ENCODE measurements at regions not wholly inside any gene's neighbourhood (a gene's known extent, or its start where the extent isn't known, plus 50 kb on each side); places are given as distances from the start of the nearest gene placed in this dataset.

DNA sequence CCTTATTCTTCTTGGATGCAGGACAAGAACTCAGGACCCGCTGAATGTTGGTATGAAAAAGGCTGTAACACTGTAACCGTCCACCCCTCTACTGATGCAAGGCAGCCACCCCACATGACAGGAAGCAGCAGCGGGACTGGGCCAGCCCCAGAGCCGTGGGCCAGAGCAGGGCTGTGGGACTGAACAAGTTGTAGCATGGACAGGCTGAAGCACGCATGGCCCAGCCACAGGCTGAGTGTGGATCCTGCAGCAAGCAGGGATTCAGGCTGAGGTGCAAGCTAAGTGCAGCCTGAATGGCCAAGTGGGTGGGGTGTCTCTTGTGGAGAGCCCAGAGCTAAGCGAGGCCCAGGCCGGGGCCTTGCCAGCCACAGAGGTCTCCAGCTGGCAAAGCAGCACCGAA lies 632.2 kb downstream of the SPOCK3 start:
- Histone ChIP-seq H3K79me1 (ENCODE audit: insufficient read depth, low read depth, low read length, poor library complexity, severe bottlenecking) (no peaks in the 10 kb centered on the region), H4K8ac (replicated peaks; ENCODE audit: insufficient read length, low read depth, low read length) (no peak overlapping the region), H4K91ac (ENCODE audit: insufficient read length, low read depth, low read length) (no peak overlapping the region), H3T11ph (ENCODE audit: low read length) (no peak overlapping the region), H2AFZ (ENCODE audit: low read length) (no peak overlapping the region), H3K9ac (ENCODE audit: extremely low read depth, insufficient read length, low read length) (no peak overlapping the region), H3K27me3 (ENCODE audit: insufficient read depth, low read length) (no peaks in the 10 kb centered on the region), H3K23ac (ENCODE audit: insufficient read length, low read depth, low read length) (no peak overlapping the region), H3K79me2 (ENCODE audit: insufficient read depth, low read length) (no peaks in the 10 kb centered on the region), H3K14ac (ENCODE audit: insufficient read depth, low read length) (no peak overlapping the region), H2BK15ac (ENCODE audit: low read depth, low read length) (no peak overlapping the region), H3K4me1 (ENCODE audit: insufficient read depth, low read length) (no peaks in the 10 kb centered on the region), H3K9me3 (ENCODE audit: control insufficient read depth, low read depth, low read length) (no peaks in the 10 kb centered on the region), H3K4ac (ENCODE audit: low read depth, low read length) (no peak overlapping the region), H2BK20ac (ENCODE audit: low read depth, low read length, poor library complexity, severe bottlenecking) (no peak overlapping the region), H3K23me2 (ENCODE audit: insufficient read length, low read depth, low read length, poor library complexity, severe bottlenecking) (no peaks in the 10 kb centered on the region), H3K18ac (ENCODE audit: insufficient read length, low read depth, low read length) (no peak overlapping the region), H3K27ac (ENCODE audit: insufficient read length, low read depth, low read length) (no peak overlapping the region), H2AK5ac (ENCODE audit: insufficient read length, low read length) (no peak overlapping the region), H4K5ac (ENCODE audit: insufficient read length, low read depth, low read length) (no peak overlapping the region), H2BK120ac (ENCODE audit: low read depth, low read length, poor library complexity, severe bottlenecking) (no peak overlapping the region), H3K4me2 (ENCODE audit: insufficient read depth, insufficient read length, low read length) (no peak overlapping the region), H2BK5ac (ENCODE audit: insufficient read length, low read length) (no peak overlapping the region), H3K56ac (ENCODE audit: insufficient read length, low read depth, low read length) (no peak overlapping the region), H4K20me1 (ENCODE audit: control insufficient read depth, insufficient read depth, insufficient read length) (no peaks in the 10 kb centered on the region), H2BK12ac (ENCODE audit: insufficient read length, low read depth, low read length) (no peak overlapping the region)
- Mint-ChIP-seq H3K4me3 (no peak overlapping the region), H3K9me3 (peaks cover 0 to 3% of the 10 kb centered on the region in 2 experiments; a peak in 3 of 5 replicates), H3K27me3 (ENCODE audit: low read depth) (no peaks in the 10 kb centered on the region), H3K36me3 (ENCODE audit: insufficient read depth in 1 of 3, low read depth in 3 of 3) (peaks cover 0 to 2% (median 0%) of the 10 kb centered on the region in 3 experiments; a peak in 2 of 7 replicates), H3K27ac (no peak overlapping the region), H3K4me1 (no peaks in the 10 kb centered on the region)
- DNase-seq: no peak
- TF ChIP-seq, protein P1, sequence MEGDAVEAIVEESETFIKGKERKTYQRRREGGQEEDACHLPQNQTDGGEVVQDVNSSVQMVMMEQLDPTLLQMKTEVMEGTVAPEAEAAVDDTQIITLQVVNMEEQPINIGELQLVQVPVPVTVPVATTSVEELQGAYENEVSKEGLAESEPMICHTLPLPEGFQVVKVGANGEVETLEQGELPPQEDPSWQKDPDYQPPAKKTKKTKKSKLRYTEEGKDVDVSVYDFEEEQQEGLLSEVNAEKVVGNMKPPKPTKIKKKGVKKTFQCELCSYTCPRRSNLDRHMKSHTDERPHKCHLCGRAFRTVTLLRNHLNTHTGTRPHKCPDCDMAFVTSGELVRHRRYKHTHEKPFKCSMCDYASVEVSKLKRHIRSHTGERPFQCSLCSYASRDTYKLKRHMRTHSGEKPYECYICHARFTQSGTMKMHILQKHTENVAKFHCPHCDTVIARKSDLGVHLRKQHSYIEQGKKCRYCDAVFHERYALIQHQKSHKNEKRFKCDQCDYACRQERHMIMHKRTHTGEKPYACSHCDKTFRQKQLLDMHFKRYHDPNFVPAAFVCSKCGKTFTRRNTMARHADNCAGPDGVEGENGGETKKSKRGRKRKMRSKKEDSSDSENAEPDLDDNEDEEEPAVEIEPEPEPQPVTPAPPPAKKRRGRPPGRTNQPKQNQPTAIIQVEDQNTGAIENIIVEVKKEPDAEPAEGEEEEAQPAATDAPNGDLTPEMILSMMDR (conservative IDR thresholded peaks at IDR 0.05): no peak
- WGBS (ENCODE audit: extremely low coverage, insufficient read length, low lambda C conversion rate): no CpG with 5 or more reads among the region's 8 CpGs
